Astrocyte (in vitro differentiated cells and primary cell): ENCODE measurements at regions not wholly inside any gene's neighbourhood (a gene's known extent, or its start where the extent isn't known, plus 50 kb on each side); places are given as distances from the start of the nearest gene placed in this dataset.

Experiments
- EZH2 ChIP-seq: IDR thresholded peaks from 2 replicates; pipeline ENCODE4 v1.6.1; 2012; ENCODE audit warnings: mild to moderate bottlenecking, low read length, inconsistent platforms; ENCODE audit not compliant: insufficient read depth
- TF ChIP-seq, protein P1 (sequence below): IDR thresholded peaks from 2 replicates; pipeline ENCODE4 v1.5.1; 2011; ENCODE audit warnings: low read depth, mild to moderate bottlenecking, inconsistent platforms, low read length, moderate library complexity; ENCODE audit not compliant: insufficient read depth

DNA sequence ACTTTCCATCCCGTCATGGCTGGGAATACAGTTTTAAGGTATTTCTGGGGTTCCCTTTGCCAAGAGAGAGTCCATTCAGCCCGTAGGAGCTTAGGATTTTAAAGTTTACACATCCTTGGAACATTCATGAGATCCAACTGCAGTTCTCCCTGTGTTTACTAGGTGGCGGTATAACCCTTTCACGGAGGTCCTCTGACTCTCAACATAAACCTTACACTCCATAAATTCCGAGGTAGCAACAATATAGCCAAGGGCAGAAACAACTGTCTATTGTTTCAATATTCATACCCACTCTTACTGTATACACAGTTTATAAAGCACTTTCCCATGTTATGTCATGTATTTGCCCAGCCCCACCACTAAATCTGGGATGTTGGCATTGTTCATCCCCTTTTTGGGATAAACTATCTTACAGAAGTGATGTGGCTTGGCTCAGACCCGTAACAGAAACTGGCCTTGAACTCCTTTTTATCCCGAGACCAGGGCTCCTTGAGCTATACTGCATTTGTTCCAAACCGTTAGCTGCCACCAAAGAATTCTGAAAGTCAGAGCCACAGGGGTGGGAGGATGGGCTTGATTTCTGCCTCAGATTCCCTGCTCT is 69.2 kb upstream of the COL6A5 start:
- TF ChIP-seq, protein P1, sequence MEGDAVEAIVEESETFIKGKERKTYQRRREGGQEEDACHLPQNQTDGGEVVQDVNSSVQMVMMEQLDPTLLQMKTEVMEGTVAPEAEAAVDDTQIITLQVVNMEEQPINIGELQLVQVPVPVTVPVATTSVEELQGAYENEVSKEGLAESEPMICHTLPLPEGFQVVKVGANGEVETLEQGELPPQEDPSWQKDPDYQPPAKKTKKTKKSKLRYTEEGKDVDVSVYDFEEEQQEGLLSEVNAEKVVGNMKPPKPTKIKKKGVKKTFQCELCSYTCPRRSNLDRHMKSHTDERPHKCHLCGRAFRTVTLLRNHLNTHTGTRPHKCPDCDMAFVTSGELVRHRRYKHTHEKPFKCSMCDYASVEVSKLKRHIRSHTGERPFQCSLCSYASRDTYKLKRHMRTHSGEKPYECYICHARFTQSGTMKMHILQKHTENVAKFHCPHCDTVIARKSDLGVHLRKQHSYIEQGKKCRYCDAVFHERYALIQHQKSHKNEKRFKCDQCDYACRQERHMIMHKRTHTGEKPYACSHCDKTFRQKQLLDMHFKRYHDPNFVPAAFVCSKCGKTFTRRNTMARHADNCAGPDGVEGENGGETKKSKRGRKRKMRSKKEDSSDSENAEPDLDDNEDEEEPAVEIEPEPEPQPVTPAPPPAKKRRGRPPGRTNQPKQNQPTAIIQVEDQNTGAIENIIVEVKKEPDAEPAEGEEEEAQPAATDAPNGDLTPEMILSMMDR: peak; percentile 94
- TF ChIP-seq EZH2: no peak
